ENCODE measurements at regions not wholly inside any gene's neighbourhood (a gene's known extent, or its start where the extent isn't known, plus 50 kb on each side); places are given as distances from the start of the nearest gene placed in this dataset.

DNA sequence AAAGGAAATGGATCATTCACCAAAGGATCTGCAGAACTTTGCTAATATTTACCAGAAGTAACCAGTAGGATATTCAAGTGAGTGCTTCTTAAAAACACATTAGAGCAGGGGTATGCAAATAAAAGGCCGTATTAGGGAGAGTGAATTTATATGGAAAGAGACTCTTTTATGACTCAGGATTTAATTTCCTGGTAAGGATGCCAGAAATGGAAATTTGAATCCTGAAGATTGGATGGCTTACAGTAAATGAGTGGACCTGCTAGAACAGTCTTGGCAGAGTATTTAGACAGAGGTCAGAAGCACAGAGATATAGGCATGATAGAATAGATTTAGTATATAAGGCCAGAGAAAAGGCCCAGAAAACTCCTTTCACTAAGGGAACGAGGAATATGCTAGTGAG, 201.6 kb downstream of the SLITRK5 start:
- H3K4me3 ChIP-seq = no peak overlapping the region
- DNase-seq = no peak
- TF ChIP-seq EP300 (IDR thresholded peaks at IDR 0.05) (no peak), CTCF (IDR thresholded peaks at IDR 0.05) (no peak), POLR2A (IDR thresholded peaks at IDR 0.05) (no peak)
- H3K27ac ChIP-seq = no peak overlapping the region
- no peaks in the 10 kb centered on the region for H3K4me1 ChIP-seq (ENCODE audit: insufficient read depth)
- H3K9me3 ChIP-seq = no peaks in the 10 kb centered on the region
- H3K27me3 ChIP-seq = no peaks in the 10 kb centered on the region
- 81 to 86% (median 84%) methylated on average over 2 of the region's 2 CpGs for WGBS, 3 donors
- H3K36me3 ChIP-seq = no peaks in the 10 kb centered on the region
- intact Hi-C loops (cut with DNase I) = no loop called here

DNA sequence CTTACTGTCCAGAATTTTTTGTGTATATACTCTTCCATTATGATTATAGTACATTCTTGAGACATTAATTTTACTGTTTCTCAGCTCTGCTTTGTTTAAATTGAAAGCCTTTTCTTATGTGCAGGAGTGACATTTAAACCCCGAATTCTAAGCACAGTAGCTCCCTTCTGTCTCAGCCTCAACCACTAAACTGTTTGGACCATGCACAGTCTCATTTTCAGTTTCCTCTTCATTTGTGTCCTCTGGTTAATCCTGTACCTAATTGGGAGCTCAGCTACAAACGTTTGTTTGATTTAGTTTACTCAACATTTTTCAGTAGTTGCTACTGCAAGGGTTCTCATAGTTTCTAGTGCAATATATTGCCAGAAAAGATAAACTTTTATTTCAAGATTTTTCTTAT, 206.3 kb downstream of the SLITRK5 start:
- Histone ChIP-seq H3K4me3 (no peak overlapping the region), H3K27me3 (peaks cover 3% of the 10 kb centered on the region), H3K27ac (no peak overlapping the region), H3K4me1 (ENCODE audit: insufficient read depth) (no peaks in the 10 kb centered on the region), H3K36me3 (no peaks in the 10 kb centered on the region), H3K9me3 (no peaks in the 10 kb centered on the region)
- TF ChIP-seq EP300 (IDR thresholded peaks at IDR 0.05) (no peak), POLR2A (IDR thresholded peaks at IDR 0.05) (no peak), CTCF (IDR thresholded peaks at IDR 0.05) (no peak)
- intact Hi-C loops (cut with DNase I) = no loop called here
- DNase-seq = no peak
- 41 to 54% (median 41%) methylated on average over 2 of the region's 2 CpGs for WGBS, 3 donors

DNA sequence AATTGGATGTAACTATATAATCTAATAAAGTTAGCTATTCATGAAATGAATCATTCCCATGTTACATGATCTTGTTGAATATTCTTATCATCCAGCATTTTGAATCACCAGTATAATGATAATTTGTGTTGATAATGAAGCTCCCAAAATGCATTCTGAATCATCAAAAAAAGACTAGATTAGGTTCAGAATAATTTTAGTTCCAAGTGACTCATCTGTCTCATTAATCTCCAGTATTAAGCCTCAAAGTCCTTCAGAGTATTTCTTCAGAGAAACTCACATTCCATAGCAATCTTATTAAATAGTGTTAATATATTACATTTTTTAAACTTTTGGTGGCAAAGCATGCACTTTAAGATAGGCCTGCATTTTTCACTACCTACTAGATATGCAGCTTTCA, 207.5 kb downstream of the SLITRK5 start:
- Histone ChIP-seq H3K36me3 (no peaks in the 10 kb centered on the region), H3K4me1 (ENCODE audit: insufficient read depth) (no peaks in the 10 kb centered on the region), H3K27me3 (peaks cover 3% of the 10 kb centered on the region), H3K9me3 (no peaks in the 10 kb centered on the region), H3K4me3 (no peak overlapping the region), H3K27ac (no peak overlapping the region)
- intact Hi-C loops (cut with DNase I) = no loop called here
- no peak for DNase-seq
- TF ChIP-seq CTCF (IDR thresholded peaks at IDR 0.05) (no peak), EP300 (IDR thresholded peaks at IDR 0.05) (no peak), POLR2A (IDR thresholded peaks at IDR 0.05) (no peak)

GRCh38 chr13:87884884-87885283, 213.7 kb downstream of the SLITRK5 start:
- H3K27me3 ChIP-seq = peaks cover 3% of the 10 kb centered on the region
- H3K27ac ChIP-seq = no peak overlapping the region
- H3K9me3 ChIP-seq = no peaks in the 10 kb centered on the region
- no peak for DNase-seq
- intact Hi-C loops (cut with DNase I) = no loop called here
- TF ChIP-seq POLR2A (IDR thresholded peaks at IDR 0.05) = no peak
- no peak for TF ChIP-seq EP300 (IDR thresholded peaks at IDR 0.05)
- no peak overlapping the region for H3K4me3 ChIP-seq
- no peaks in the 10 kb centered on the region for H3K36me3 ChIP-seq
- no peaks in the 10 kb centered on the region for H3K4me1 ChIP-seq (ENCODE audit: insufficient read depth)
- 34 to 46% (median 40%) methylated on average over 5 of the region's 5 CpGs for WGBS, 3 donors

GRCh38 chr13:87887459-87888123, 216.4 kb downstream of the SLITRK5 start:
- Histone ChIP-seq H3K27ac (no peak overlapping the region), H3K9me3 (no peaks in the 10 kb centered on the region), H3K36me3 (no peaks in the 10 kb centered on the region), H3K27me3 (no peaks in the 10 kb centered on the region), H3K4me1 (ENCODE audit: insufficient read depth) (no peaks in the 10 kb centered on the region), H3K4me3 (no peak overlapping the region)
- intact Hi-C loops (cut with DNase I) = no loop called here
- TF ChIP-seq POLR2A (IDR thresholded peaks at IDR 0.05) (no peak), CTCF (IDR thresholded peaks at IDR 0.05) (no peak), EP300 (IDR thresholded peaks at IDR 0.05) (no peak)
- no peak for DNase-seq
- 85 to 92% (median 89%) methylated on average over 6 of the region's 6 CpGs for WGBS, 3 donors

All from ovary (tissue), 7 donors.